H1 (cell line): ENCODE measurements at regions not wholly inside any gene's neighbourhood (a gene's known extent, or its start where the extent isn't known, plus 50 kb on each side); places are given as distances from the start of the nearest gene placed in this dataset.

Source experiments
- POLR2AphosphoS5 ChIP-seq: IDR thresholded peaks from 2 replicates; pipeline ENCODE4 v1.6.1; 2011; ENCODE audit warnings: low read depth, low read length
- SIX5 ChIP-seq: IDR thresholded peaks from 2 replicates; pipeline ENCODE4 v1.6.1; 2011; ENCODE audit warnings: mild to moderate bottlenecking, low read depth, low read length
- TF ChIP-seq, protein P1 (sequence below): IDR thresholded peaks from 2 replicates; pipeline ENCODE4 v1.6.1; 2011; ENCODE audit warnings: low read length, improper control_type of control experiment

DNA sequence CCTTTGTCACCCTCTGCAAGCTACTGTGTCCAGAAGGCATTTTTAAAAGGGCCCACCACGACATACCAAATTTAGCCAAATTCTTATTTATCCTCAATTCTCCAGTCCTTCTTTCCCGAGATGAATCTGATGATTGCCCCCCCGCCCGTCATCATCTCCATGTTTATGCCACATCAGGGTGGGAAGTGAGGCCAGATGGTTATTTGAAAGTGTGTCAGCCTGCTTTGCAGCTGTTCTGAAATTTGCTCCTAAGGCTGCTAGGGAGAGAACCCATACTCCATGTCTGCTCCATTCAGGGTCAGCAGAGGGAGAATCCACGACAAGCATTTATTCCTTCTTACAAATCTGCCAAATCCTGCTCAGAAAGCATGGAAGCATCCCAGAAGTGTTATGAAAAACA is 337.8 kb downstream of the ADAMTS20 start (continued):
- TF ChIP-seq, protein P1, sequence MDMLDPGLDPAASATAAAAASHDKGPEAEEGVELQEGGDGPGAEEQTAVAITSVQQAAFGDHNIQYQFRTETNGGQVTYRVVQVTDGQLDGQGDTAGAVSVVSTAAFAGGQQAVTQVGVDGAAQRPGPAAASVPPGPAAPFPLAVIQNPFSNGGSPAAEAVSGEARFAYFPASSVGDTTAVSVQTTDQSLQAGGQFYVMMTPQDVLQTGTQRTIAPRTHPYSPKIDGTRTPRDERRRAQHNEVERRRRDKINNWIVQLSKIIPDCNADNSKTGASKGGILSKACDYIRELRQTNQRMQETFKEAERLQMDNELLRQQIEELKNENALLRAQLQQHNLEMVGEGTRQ: no peak
- TF ChIP-seq SIX5 (no peak), POLR2AphosphoS5 (no peak)
